EL (cell line): ENCODE measurements at regions not wholly inside any gene's neighbourhood (a gene's known extent, or its start where the extent isn't known, plus 50 kb on each side); places are given as distances from the start of the nearest gene placed in this dataset.
"Not testable (repeated sequence)": the region's sequence is repeated elsewhere in the genome, so short reads cannot be mapped to it uniquely, and the experiment has no call there.

Source experiments
- DNase-seq: peaks from one replicate; pipeline ENCODE4 v3.0.0-alpha.2; 2016

DNA sequence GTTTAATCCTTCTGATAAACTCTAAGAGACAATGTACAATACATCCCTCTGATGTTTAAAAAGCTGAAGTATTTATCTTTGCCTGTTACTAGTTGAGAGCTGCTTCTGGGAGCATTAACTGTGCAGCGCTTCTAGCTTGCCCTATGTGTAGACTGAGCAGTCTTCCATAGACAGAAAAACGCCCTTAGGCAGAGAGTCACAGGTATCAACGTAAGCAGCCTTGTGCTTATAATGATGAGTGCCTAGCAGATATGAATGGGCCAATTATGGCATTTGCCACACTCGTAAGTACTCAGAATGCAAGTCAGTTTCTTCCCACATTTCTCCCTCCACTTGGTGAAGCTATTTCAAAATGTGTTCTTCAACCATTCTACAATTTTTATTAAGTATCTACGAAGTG lies 731.1 kb upstream of the SLC8A1 start:
- no peak for DNase-seq

- DNase-seq: no peak
Observed at GRCh38 chr2:41187376-41188122, 735.7 kb upstream of the SLC8A1 start.

DNA sequence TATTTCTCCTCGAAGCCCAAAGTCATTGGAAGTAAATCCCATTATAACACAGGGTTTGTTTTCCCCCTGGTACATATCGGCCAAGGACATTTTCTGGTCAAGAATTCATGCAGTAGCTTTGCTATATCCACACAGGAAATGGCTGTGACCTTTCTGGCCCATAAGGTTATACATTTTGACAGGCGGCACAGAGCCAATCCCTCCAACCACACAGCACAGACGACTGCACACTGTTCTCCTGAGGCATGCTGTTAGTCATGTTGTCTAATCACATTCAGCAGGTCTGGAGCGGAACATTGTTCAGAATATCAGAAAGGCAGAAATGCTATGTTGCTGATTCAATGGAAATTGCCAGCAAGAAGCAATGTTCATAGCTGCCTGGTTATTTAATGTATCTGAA lies 742.3 kb upstream of the SLC8A1 start:
- DNase-seq: peak; percentile 43

GRCh38 chr2:41197781-41198180 lies 745.9 kb upstream of the SLC8A1 start:
- DNase-seq: no peak

- no peak for DNase-seq
Observed at GRCh38 chr2:41199334-41199733, 747.4 kb upstream of the SLC8A1 start.

DNA sequence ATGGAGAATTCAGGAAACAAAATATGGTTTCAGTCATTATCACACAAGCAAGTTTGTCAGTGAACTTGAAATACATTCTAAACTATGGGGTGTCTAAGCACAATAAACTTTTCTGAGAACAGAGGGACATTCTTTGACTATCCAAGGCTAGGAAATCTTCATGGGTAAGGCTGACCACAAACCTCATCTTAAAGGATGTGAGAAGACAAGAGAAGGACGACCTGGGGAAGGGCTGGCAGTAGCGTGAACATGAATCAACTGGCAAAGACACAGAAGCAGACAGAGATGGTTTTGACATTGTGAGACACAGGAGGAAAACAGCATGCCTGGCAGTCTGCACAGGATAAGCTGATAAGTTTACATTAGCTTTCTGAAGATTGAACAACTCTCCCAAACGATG lies 752.4 kb upstream of the SLC8A1 start:
- no peak for DNase-seq

GRCh38 chr2:41206004-41206403 lies 754.1 kb upstream of the SLC8A1 start:
- DNase-seq: no peak

DNA sequence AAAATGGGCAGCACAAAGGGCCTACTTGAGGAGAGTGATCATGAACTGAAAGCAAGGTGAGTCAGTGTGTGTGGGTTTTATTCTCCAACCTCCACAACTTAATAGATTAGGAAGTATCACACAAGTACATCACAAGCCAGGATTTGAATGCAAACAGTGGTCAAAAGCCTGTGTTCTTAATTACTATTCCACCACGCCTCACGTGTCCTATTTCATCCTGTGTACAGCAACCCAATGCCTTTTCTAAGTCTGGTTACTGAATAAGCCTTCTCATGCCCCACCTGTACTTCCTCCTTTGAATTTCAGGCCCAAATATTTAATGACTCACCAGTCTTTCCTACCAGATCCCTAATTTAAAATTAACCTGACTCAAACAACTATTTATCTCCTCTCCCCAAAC lies 755.7 kb upstream of the SLC8A1 start:
- DNase-seq: no peak

GRCh38 chr2:41210030-41210429 lies 758.1 kb upstream of the SLC8A1 start:
- not testable (repeated sequence) for DNase-seq

GRCh38 chr2:41216978-41217377 lies 765.1 kb upstream of the SLC8A1 start:
- DNase-seq: no peak

DNA sequence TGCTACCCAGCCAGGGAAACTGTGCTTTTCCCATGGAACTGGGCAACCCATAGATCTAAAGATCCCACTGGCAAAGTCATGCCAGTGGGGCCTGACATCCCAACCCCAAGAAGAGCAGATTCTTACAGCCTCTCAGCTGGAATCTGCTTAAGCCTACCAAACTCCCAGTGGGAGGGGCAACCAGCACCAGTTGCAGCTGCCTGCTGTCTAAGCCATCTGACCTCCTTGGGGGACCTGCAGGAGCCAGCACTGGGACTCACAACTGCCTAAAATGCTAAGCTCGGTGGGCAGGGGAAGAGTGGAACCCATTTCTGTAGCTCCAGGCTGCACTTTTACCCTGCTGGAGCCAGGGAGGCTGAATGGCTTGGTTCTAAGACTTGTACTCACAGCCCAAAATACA lies 770.7 kb upstream of the SLC8A1 start:
- DNase-seq: no peak

DNA sequence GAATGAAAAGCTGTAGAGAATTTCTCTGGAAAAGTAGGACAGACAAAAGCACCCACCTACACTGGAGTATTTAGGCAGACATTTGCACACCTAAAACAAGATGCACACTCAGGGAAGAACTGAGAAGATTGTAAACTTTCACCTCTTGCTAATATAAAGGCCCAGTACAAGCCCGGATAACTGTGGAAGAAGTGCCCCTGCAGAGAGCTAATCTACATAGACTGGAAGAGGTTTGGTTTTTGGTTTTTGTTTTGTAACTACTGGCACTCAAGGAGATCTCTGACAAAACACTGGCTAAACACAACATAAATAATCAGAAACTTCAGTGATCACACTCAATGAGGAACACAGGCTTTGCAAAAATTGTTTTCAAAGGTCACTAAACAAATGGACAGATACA lies 782.2 kb upstream of the SLC8A1 start:
- no peak for DNase-seq

GRCh38 chr2:41241325-41242000 lies 789.6 kb upstream of the SLC8A1 start:
- no peak for DNase-seq

GRCh38 chr2:41242001-41242331 lies 790.1 kb upstream of the SLC8A1 start:
- no peak for DNase-seq

DNA sequence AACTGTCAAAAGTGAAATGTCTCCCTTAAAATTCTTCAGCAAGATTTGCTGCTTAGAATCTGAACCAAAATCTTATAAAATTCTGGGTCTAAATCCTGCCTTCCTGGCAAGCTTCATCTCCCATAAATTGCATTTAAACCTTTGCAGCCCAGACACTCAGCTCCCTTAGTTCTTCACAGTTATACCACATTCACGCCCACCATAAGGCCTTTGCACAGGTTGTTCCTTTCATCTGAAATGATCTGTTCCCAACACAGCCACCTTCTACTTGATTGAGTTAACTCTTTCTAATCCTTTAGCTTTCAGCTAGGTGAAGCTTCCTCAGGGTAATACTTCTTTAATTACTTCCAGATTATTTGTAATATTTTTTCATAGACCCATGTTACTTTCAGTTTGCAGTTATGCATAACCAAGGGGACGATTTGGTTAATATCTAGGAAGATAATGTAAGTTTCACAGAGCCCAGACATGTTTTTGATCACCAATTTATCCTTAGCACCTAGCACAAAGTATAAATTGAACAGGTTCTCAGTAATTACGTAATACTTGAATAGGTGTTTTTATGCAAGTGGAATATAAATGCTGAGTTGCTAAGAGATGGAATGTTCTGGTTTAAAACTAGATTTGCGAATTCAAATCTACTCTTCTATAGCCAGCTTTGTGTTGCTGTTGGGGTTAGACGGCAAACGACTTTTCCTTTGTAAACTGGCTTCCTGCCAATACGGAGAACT lies 779.7 kb upstream of the PKDCC start:
- no peak for DNase-seq

DNA sequence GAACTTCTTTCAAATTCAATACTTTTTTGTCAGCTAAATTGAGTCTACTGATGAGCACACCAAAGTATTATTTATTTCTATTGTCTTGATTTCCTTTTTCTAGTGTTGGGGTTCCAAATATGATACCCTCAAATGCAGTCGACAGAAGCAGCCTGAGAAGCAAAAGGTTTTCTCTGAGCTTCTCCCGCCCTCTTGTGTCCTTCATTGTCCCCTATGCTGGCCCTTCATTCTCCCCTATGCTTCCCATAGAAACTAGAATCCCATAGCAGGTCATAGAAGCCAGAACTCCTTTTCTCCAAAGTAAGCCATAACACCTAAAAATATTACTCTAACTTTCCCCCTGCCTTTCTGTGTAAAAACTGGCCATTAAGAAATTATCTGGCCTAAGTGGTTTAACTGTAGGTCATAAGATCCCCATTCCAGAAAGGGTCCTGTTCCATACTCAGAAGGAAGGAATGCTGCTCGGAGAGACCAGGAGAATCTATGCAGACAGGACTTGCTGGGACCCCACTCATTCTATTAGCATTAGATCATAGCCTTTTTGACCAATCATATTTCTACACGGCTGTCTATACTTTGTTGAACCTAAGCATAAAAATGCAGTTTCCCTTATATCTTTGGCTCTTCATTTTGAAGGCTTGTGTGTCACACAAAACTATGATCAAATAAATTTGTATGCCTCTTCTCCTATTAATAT lies 764.6 kb upstream of the PKDCC start:
- peak; percentile 79 for DNase-seq

DNA sequence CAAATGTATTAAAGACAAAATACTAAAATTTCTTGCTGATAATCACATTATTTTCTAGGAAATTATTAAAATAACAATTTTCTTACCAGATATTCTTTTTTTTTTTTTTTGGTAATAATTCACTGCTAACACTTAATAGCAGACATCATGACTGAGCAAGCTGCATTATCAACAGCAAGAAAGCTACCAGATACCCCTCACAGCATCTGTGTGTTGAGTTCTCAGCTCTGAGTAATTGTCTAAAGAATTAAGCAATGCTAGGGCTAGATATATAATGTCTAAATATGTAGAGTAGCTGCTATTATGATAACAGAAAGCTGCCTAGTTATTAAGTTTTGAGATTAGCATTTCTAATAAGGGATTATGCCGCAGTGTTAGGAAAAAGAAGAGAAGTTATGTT lies 754.3 kb upstream of the PKDCC start:
- DNase-seq: no peak

GRCh38 chr2:41294331-41294730 lies 753.5 kb upstream of the PKDCC start:
- no peak for DNase-seq

DNA sequence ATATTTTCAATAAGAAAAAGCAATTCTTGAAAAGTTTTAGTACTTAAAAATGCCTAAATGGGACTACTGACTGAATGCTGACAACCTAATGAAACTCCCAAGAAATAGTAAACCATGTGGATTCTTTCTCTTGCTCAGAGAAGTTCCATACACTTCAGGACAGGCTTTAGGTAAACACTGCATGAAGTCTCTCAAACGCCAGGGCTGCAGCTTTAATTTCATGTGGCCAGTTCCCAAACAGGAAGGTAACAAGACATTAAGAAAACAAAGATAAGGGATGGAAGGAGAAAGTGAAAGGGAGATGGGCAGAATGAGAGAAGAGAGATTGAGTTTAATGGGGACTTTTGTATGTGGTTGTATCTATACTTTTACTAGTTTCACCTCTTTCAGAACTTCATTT lies 734.7 kb upstream of the PKDCC start:
- no peak for DNase-seq

GRCh38 chr2:41314511-41315070 lies 733.2 kb upstream of the PKDCC start:
- DNase-seq: no peak

- DNase-seq: no peak
Observed at GRCh38 chr2:41319437-41319836, 728.4 kb upstream of the PKDCC start.

DNA sequence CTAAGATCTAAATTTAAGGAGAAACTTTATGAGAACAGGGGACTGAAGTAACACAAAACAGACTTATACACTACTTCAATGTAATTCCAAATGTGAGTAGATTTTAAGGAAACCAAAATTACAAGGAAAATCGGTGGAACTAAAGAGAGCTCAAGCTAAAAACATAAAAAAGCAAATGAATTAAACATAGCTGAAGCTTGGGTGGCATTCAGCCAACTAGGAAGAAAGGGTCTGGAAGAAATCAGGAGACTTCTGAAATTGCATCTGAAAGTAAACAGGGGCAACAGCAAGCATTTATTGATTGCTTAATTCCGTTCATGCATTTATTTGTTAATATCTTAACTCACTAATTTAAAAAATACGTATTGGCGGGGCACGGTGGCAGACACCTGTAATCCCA lies 727.3 kb upstream of the PKDCC start:
- DNase-seq: no peak

DNA sequence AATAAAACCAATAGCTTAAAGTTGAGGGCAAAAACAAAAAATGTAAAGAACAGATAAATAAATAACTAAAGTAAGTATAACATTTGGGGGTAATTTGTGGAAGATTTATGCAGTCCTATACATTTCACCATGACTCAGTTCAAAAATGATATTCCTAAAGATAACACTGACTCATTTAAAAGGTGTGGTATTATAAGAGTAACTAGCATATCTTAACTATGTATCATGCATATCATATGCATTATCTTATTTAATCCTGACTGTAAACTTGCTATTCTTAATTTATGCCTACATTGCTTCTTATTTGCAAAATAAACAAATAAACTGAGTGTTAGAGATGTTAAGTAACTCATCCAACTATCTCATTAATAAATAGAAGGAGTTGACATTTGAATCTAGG lies 726.5 kb upstream of the PKDCC start:
- no peak for DNase-seq
